ENCODE measurements at regions not wholly inside any gene's neighbourhood (a gene's known extent, or its start where the extent isn't known, plus 50 kb on each side); places are given as distances from the start of the nearest gene placed in this dataset.
A peak's percentile ranks its signal among the peaks of the same experiment; 100 is the strongest.

- Histone ChIP-seq H3K27ac (ENCODE audit: low read depth, low read length) (no peak overlapping the region), H3K4me1 (ENCODE audit: control insufficient read depth in 1 of 2, insufficient read depth in 2 of 2, low read length in 2 of 2) (peaks cover 3 to 10% of the 10 kb centered on the region in 2 experiments; a peak in 2 of 4 replicates), H3K4me2 (ENCODE audit: low read length) (peak overlapping the region; percentile 18; the same call in 1 of the 2 replicates), H2AFZ (ENCODE audit: low read depth, low read length, poor library complexity, severe bottlenecking) (no peak overlapping the region), H3K4me3 (replicated peaks in 1 of 2; ENCODE audit: low read depth in 1 of 2, low read length in 2 of 2) (no peak overlapping the region), H3K9me2 (ENCODE audit: insufficient read depth) (no peaks in the 10 kb centered on the region), H4K20me1 (ENCODE audit: insufficient read depth) (no peaks in the 10 kb centered on the region), H3K9ac (ENCODE audit: low read length) (no peak overlapping the region), H3K79me2 (ENCODE audit: insufficient read depth, low read length) (no peaks in the 10 kb centered on the region), H3K9me3 (ENCODE audit: control insufficient read depth in 1 of 2, insufficient read depth in 1 of 2, low read depth in 1 of 2, low read length in 2 of 2) (no peaks in the 10 kb centered on the region), H3K27me3 (ENCODE audit: insufficient read depth, low read length) (no peaks in the 10 kb centered on the region), H3K36me3 (ENCODE audit: control insufficient read depth in 1 of 2, insufficient read depth in 2 of 2, low read length in 2 of 2) (no peaks in the 10 kb centered on the region)
- POLR2A ChIA-PET, result no interaction called here
- no peak for DNase-seq (ENCODE audit: low read depth, low spot score)
- TF ChIP-seq ZFX (IDR thresholded peaks at IDR 0.05), result no peak
- TF ChIP-seq SRF (IDR thresholded peaks at IDR 0.05; ENCODE audit: low read depth), result no peak
- no peak for TF ChIP-seq SP1 (IDR thresholded peaks at IDR 0.05; ENCODE audit: low read depth)
- no peak for TF ChIP-seq ZBTB33 (IDR thresholded peaks at IDR 0.05; ENCODE audit: extremely low read depth, insufficient replicate concordance, low read length)
- TF ChIP-seq YY1 (IDR thresholded peaks at IDR 0.05; ENCODE audit: extremely low read depth, insufficient replicate concordance, low read depth, low read length), result no peak
- no peak for TF ChIP-seq FOSL1 (IDR thresholded peaks at IDR 0.05; ENCODE audit: low read depth)
- no peak for TF ChIP-seq JUND (IDR thresholded peaks at IDR 0.05)
- TF ChIP-seq POLR2A (IDR thresholded peaks at IDR 0.05; ENCODE audit: borderline replicate concordance, extremely low read depth, insufficient read depth, insufficient read length), result no peak
- TF ChIP-seq CBX3 (IDR thresholded peaks at IDR 0.05; ENCODE audit: low read depth), result no peak
- TF ChIP-seq POLR2AphosphoS5 (IDR thresholded peaks at IDR 0.05; ENCODE audit: low read depth, low read length), result no peak
- no peak for TF ChIP-seq SIN3A (IDR thresholded peaks at IDR 0.05; ENCODE audit: low read depth)
- TF ChIP-seq RAD21 (IDR thresholded peaks at IDR 0.05; ENCODE audit: low read depth), result no peak
- no peak for TF ChIP-seq TCF7L2 (IDR thresholded peaks at IDR 0.05; ENCODE audit: borderline replicate concordance, extremely low read depth, insufficient read depth, insufficient read length)
- TF ChIP-seq EGR1 (IDR thresholded peaks at IDR 0.05; ENCODE audit: low read depth), result no peak
- no peak for TF ChIP-seq ELF1 (IDR thresholded peaks at IDR 0.05; ENCODE audit: borderline replicate concordance, low read depth)
- no peak for TF ChIP-seq CTCF (IDR thresholded peaks at IDR 0.05 in 2 of 3, conservative IDR thresholded peaks at IDR 0.05 in 1 of 3; ENCODE audit: borderline replicate concordance in 1 of 3, insufficient read depth in 1 of 3, low read depth in 2 of 3, low read length in 2 of 3)
- BruUV-seq (replicated peaks), result no TSS peak
- ATAC-seq, result no peak
- intact Hi-C loops (cut with micrococcal nuclease), result no loop called here
- CTCF ChIA-PET, result no interaction called here
- RAD21 ChIA-PET (ENCODE audit: low non-redundant PET in 1 of 2, low total read pairs in 2 of 2, uncharacterized antibody in 2 of 2, unreplicated experiment in 2 of 2), result no interaction called here
These were observed 132.3 kb downstream of the UNC5CL start for GRCh38 chr6:40906759-40907158.

All from HCT116 (cell line).